Fibroblast of lung (primary cell): ENCODE measurements at regions not wholly inside any gene's neighbourhood (a gene's known extent, or its start where the extent isn't known, plus 50 kb on each side); places are given as distances from the start of the nearest gene placed in this dataset.
A peak's percentile ranks its signal among the peaks of the same experiment; 100 is the strongest.

Experiments used
- DNase-seq, 2 donors: peaks; one replicate each; pipeline versions ENCODE4 v3.0.0 to v3.0.0-alpha.2; 2010; ENCODE audit warnings: low read depth in 2 of 2
- H2AFZ ChIP-seq: 2 replicates; pipeline ENCODE4 v1.5.1; 2012; ENCODE audit warnings: low read length, control low read depth, inconsistent platforms
- H3K27ac ChIP-seq: 2 replicates; pipeline ENCODE4 v1.5.1; 2011; ENCODE audit warnings: low read length, control low read depth; ENCODE audit not compliant: insufficient read depth
- H3K27me3 ChIP-seq: 2 replicates; pipeline ENCODE4 v1.5.1; 2011; ENCODE audit warnings: mild to moderate bottlenecking, low read length; ENCODE audit not compliant: control insufficient read depth, insufficient read depth
- H3K36me3 ChIP-seq: 2 replicates; pipeline ENCODE4 v1.5.1; 2011; ENCODE audit warnings: low read length; ENCODE audit not compliant: control insufficient read depth, insufficient read depth
- H3K4me1 ChIP-seq: 2 replicates; pipeline ENCODE4 v1.5.1; 2011; ENCODE audit warnings: low read length; ENCODE audit not compliant: control insufficient read depth, insufficient read depth; ENCODE audit errors: extremely low read depth
- H3K4me2 ChIP-seq: 2 replicates; pipeline ENCODE4 v1.5.1; 2011; ENCODE audit warnings: low read length, control low read depth; ENCODE audit not compliant: insufficient read depth; ENCODE audit errors: extremely low read depth
- H3K4me3 ChIP-seq, 4 experiments: fragments of 200-600 bp in 1 of 4; sonication (generic) in 1 of 4; replicated peaks in 1 of 4; 2 replicates each; pipeline ENCODE4 v1.5.1; 2011 to 2016; ENCODE audit warnings: low read length in 4 of 4, low read depth in 3 of 4, mild to moderate bottlenecking in 3 of 4, control low read depth in 2 of 4, inconsistent platforms in 1 of 4, mixed read lengths in 1 of 4; ENCODE audit not compliant: insufficient read depth in 1 of 4; ENCODE audit errors: control extremely low read depth in 1 of 4
- H3K79me2 ChIP-seq: 2 replicates; pipeline ENCODE4 v1.5.1; 2012; ENCODE audit warnings: mild to moderate bottlenecking, low read length, inconsistent platforms; ENCODE audit not compliant: control insufficient read depth, insufficient read depth
- H3K9ac ChIP-seq: 2 replicates; pipeline ENCODE4 v1.5.1; 2011; ENCODE audit warnings: mild to moderate bottlenecking, low read length, control low read depth; ENCODE audit not compliant: insufficient read depth
- H3K9me3 ChIP-seq: 2 replicates; pipeline ENCODE4 v1.5.1; 2012; ENCODE audit warnings: low read depth, low read length; ENCODE audit not compliant: control insufficient read depth, insufficient read depth
- H4K20me1 ChIP-seq: 2 replicates; pipeline ENCODE4 v1.5.1; 2011; ENCODE audit warnings: low read length; ENCODE audit not compliant: control insufficient read depth, insufficient read depth; ENCODE audit errors: extremely low read depth
- CTCF ChIP-seq, 2 donors: IDR thresholded peaks in 1 of 2; conservative IDR thresholded peaks in 1 of 2; 1 replicate in 1 of 2; 2 replicates in 1 of 2; pipeline ENCODE4 v1.5.1; 2011 to 2012; ENCODE audit warnings: low read length in 2 of 2, control low read depth in 1 of 2, inconsistent platforms in 1 of 2, low read depth in 1 of 2, mild to moderate bottlenecking in 1 of 2
- EZH2 ChIP-seq: IDR thresholded peaks from 2 replicates; pipeline ENCODE4 v1.5.1; 2012; ENCODE audit warnings: low read length, control low read depth, mild to moderate bottlenecking; ENCODE audit errors: missing control alignments

- DNase-seq: no peak
- TF ChIP-seq CTCF (conservative IDR thresholded peaks at IDR 0.05 in 1 of 2, IDR thresholded peaks at IDR 0.05 in 1 of 2; ENCODE audit: low read depth in 1 of 2, low read length in 2 of 2) (no peak), EZH2 (no peak)
- H4K20me1 ChIP-seq: no peaks in the 10 kb centered on the region
These were observed 985.6 kb upstream of the GHITM start for GRCh38 chr10:83153714-83154113.

GRCh38 chr10:83164156-83164555 is 975.2 kb upstream of the GHITM start:
- Histone ChIP-seq H3K27me3 (no peaks in the 10 kb centered on the region), H3K4me2 (no peak overlapping the region), H4K20me1 (no peaks in the 10 kb centered on the region), H3K4me3 (no peak overlapping the region), H3K9ac (no peak overlapping the region), H2AFZ (no peak overlapping the region), H3K4me1 (no peaks in the 10 kb centered on the region), H3K9me3 (no peaks in the 10 kb centered on the region), H3K36me3 (no peaks in the 10 kb centered on the region), H3K79me2 (no peaks in the 10 kb centered on the region), H3K27ac (no peak overlapping the region)
- DNase-seq: peak in 1 of 2 donors; percentile 26
- TF ChIP-seq CTCF (conservative IDR thresholded peaks at IDR 0.05 in 1 of 2, IDR thresholded peaks at IDR 0.05 in 1 of 2; ENCODE audit: low read depth in 1 of 2, low read length in 2 of 2) (no peak), EZH2 (no peak)

More at GRCh38 chr10:83153714-83154113, 985.6 kb upstream of the GHITM start:
- no peaks in the 10 kb centered on the region for H3K27me3 ChIP-seq
- H3K9me3 ChIP-seq: no peaks in the 10 kb centered on the region
- H2AFZ ChIP-seq: no peak overlapping the region
- no peaks in the 10 kb centered on the region for H3K36me3 ChIP-seq
- no peak overlapping the region for H3K9ac ChIP-seq
- H3K79me2 ChIP-seq: no peaks in the 10 kb centered on the region
- no peak overlapping the region for H3K27ac ChIP-seq
- H3K4me3 ChIP-seq: no peak overlapping the region
- no peak overlapping the region for H3K4me2 ChIP-seq
- H3K4me1 ChIP-seq: no peaks in the 10 kb centered on the region

GRCh38 chr10:83165265-83165664 is 974.0 kb upstream of the GHITM start:
- Histone ChIP-seq H3K79me2 (no peaks in the 10 kb centered on the region), H3K9ac (no peak overlapping the region), H3K9me3 (no peaks in the 10 kb centered on the region), H3K4me1 (no peaks in the 10 kb centered on the region), H3K27ac (no peak overlapping the region), H2AFZ (no peak overlapping the region), H3K27me3 (no peaks in the 10 kb centered on the region), H3K4me2 (no peak overlapping the region), H4K20me1 (no peaks in the 10 kb centered on the region), H3K4me3 (no peak overlapping the region), H3K36me3 (no peaks in the 10 kb centered on the region)
- no peak for TF ChIP-seq EZH2
- no peak for TF ChIP-seq CTCF (conservative IDR thresholded peaks at IDR 0.05 in 1 of 2, IDR thresholded peaks at IDR 0.05 in 1 of 2; ENCODE audit: low read depth in 1 of 2, low read length in 2 of 2)
- peak in 1 of 2 donors; percentile 1 for DNase-seq
